ENCODE measurements at regions not wholly inside any gene's neighbourhood (a gene's known extent, or its start where the extent isn't known, plus 50 kb on each side); places are given as distances from the start of the nearest gene placed in this dataset.

GRCh38 chr20:39248171-39248861 lies 286.2 kb downstream of the DHX35 start:
- Histone ChIP-seq H3K36me3 (no peaks in the 10 kb centered on the region), H3K27me3 (no peaks in the 10 kb centered on the region), H3K9me3 (no peaks in the 10 kb centered on the region), H3K4me3 (no peak overlapping the region), H3K4me1 (no peaks in the 10 kb centered on the region), H3K27ac (no peak overlapping the region)
- WGBS, 2 donors = 65 to 69% methylated on average over 15 of the region's 15 CpGs
- TF ChIP-seq, protein P1, sequence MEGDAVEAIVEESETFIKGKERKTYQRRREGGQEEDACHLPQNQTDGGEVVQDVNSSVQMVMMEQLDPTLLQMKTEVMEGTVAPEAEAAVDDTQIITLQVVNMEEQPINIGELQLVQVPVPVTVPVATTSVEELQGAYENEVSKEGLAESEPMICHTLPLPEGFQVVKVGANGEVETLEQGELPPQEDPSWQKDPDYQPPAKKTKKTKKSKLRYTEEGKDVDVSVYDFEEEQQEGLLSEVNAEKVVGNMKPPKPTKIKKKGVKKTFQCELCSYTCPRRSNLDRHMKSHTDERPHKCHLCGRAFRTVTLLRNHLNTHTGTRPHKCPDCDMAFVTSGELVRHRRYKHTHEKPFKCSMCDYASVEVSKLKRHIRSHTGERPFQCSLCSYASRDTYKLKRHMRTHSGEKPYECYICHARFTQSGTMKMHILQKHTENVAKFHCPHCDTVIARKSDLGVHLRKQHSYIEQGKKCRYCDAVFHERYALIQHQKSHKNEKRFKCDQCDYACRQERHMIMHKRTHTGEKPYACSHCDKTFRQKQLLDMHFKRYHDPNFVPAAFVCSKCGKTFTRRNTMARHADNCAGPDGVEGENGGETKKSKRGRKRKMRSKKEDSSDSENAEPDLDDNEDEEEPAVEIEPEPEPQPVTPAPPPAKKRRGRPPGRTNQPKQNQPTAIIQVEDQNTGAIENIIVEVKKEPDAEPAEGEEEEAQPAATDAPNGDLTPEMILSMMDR (IDR thresholded peaks at IDR 0.05) = no peak
- no peak for TF ChIP-seq EP300 (IDR thresholded peaks at IDR 0.05)
- TF ChIP-seq POLR2A (IDR thresholded peaks at IDR 0.05) = no peak
- DNase-seq (ENCODE audit: low spot score in 2 of 2) = no peak

- no peak overlapping the region for H3K4me3 ChIP-seq
- H3K9me3 ChIP-seq = no peaks in the 10 kb centered on the region
- no peak for DNase-seq (ENCODE audit: low spot score in 2 of 2)
- 71 to 86% methylated on average over 4 of the region's 4 CpGs for WGBS, 2 donors
- H3K27ac ChIP-seq = no peak overlapping the region
- TF ChIP-seq, protein P1 (IDR thresholded peaks at IDR 0.05) = no peak
- TF ChIP-seq POLR2A (IDR thresholded peaks at IDR 0.05) = no peak
- no peak for TF ChIP-seq EP300 (IDR thresholded peaks at IDR 0.05)
- H3K4me1 ChIP-seq = no peaks in the 10 kb centered on the region
- H3K36me3 ChIP-seq = no peaks in the 10 kb centered on the region
- no peaks in the 10 kb centered on the region for H3K27me3 ChIP-seq
Measured at GRCh38 chr20:39246436-39246835, 284.3 kb downstream of the DHX35 start.

DNA sequence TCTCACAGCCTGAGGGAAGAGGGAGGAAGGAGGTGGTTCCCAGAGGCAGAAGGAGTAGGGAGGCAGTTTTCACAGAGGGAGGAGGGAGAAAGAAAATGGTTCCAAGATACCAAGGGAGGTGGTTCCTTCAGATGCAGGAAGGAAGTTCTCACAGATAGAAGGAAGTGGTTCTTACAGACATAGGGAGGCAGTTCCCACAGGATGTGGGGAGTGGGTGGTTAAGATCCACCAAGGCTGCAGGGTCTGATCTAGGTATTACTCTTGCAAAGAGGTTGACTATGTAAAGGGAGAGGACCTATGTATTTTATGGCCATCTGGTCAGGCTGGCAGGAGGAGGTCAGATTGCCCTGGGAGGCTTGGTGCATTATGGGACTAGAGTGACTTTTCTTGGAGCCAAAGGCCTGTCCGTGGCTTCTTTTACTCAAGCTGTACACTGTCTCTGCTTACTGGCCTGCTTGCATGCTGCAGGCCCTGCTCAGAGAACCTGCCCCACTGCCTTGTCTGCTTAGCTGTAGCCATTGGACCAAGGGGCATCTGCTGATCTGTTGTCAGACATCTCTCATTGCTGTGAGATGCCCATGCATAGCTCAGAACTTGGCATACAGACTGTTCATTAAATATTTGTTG lies 283.7 kb downstream of the DHX35 start:
- WGBS, 2 donors = 58 to 70% methylated on average over 1 of the region's 1 CpG
- TF ChIP-seq, protein P1 (IDR thresholded peaks at IDR 0.05) = no peak
- TF ChIP-seq EP300 (IDR thresholded peaks at IDR 0.05) (no peak), POLR2A (IDR thresholded peaks at IDR 0.05) (no peak)
- DNase-seq (ENCODE audit: low spot score in 2 of 2) = no peak

GRCh38 chr20:39243962-39244361 lies 281.8 kb downstream of the DHX35 start:
- H3K36me3 ChIP-seq = no peaks in the 10 kb centered on the region
- 67 to 94% methylated on average over 1 of the region's 1 CpG for WGBS, 2 donors
- no peaks in the 10 kb centered on the region for H3K9me3 ChIP-seq
- H3K27ac ChIP-seq = no peak overlapping the region
- H3K4me3 ChIP-seq = no peak overlapping the region
- TF ChIP-seq EP300 (IDR thresholded peaks at IDR 0.05) (no peak), POLR2A (IDR thresholded peaks at IDR 0.05) (no peak)
- TF ChIP-seq, protein P1 (IDR thresholded peaks at IDR 0.05) = no peak
- H3K4me1 ChIP-seq = no peaks in the 10 kb centered on the region
- no peak for DNase-seq (ENCODE audit: low spot score in 2 of 2)
- H3K27me3 ChIP-seq = no peaks in the 10 kb centered on the region

More for the DNA sequence above, 283.7 kb downstream of the DHX35 start:
- Histone ChIP-seq H3K4me1 (no peaks in the 10 kb centered on the region), H3K9me3 (no peaks in the 10 kb centered on the region), H3K4me3 (no peak overlapping the region), H3K36me3 (no peaks in the 10 kb centered on the region), H3K27ac (no peak overlapping the region), H3K27me3 (no peaks in the 10 kb centered on the region)

- Histone ChIP-seq H3K4me3 (no peak overlapping the region), H3K27ac (no peak overlapping the region), H3K36me3 (no peaks in the 10 kb centered on the region), H3K9me3 (no peaks in the 10 kb centered on the region), H3K27me3 (no peaks in the 10 kb centered on the region), H3K4me1 (no peaks in the 10 kb centered on the region)
- no peak for DNase-seq (ENCODE audit: low spot score in 2 of 2)
- TF ChIP-seq POLR2A (IDR thresholded peaks at IDR 0.05) (no peak), EP300 (IDR thresholded peaks at IDR 0.05) (no peak)
- TF ChIP-seq, protein P1 (IDR thresholded peaks at IDR 0.05) = no peak
Measured at GRCh38 chr20:39242614-39243013, 280.5 kb downstream of the DHX35 start.

All from tibial nerve (tissue), 4 donors.